ENCODE measurements at regions not wholly inside any gene's neighbourhood (a gene's known extent, or its start where the extent isn't known, plus 50 kb on each side); places are given as distances from the start of the nearest gene placed in this dataset.

GRCh38 chr14:62179367-62180018 lies 417.3 kb downstream of the SNAPC1 start:
- no peak overlapping the region for H3K4me3 ChIP-seq (ENCODE audit: low read depth in 1 of 2, low read length in 2 of 2)
- no peaks in the 10 kb centered on the region for H3K27me3 ChIP-seq (ENCODE audit: control insufficient read depth in 1 of 2, insufficient read depth in 2 of 2, low read length in 2 of 2)
- H3K36me3 ChIP-seq (ENCODE audit: control insufficient read depth in 2 of 2, insufficient read depth in 2 of 2, low read length in 1 of 2), result no peaks in the 10 kb centered on the region
- WGBS, 2 donors, result 37 to 47% methylated on average over 5 of the region's 5 CpGs
- no peak overlapping the region for H3K27ac ChIP-seq (ENCODE audit: low read depth in 2 of 2, low read length in 1 of 2)
- H3K9me3 ChIP-seq (ENCODE audit: control insufficient read depth in 2 of 2, insufficient read depth in 1 of 2, low read depth in 1 of 2, low read length in 1 of 2), result peaks cover 0 to 2% of the 10 kb centered on the region in 2 donors
- no peaks in the 10 kb centered on the region for H3K4me1 ChIP-seq (ENCODE audit: control insufficient read depth in 2 of 2, insufficient read depth in 2 of 2, low read length in 1 of 2)

- Histone ChIP-seq H3K27ac (ENCODE audit: low read depth in 2 of 2, low read length in 1 of 2) (no peak overlapping the region), H3K4me3 (ENCODE audit: low read depth in 1 of 2, low read length in 2 of 2) (no peak overlapping the region), H3K4me1 (ENCODE audit: control insufficient read depth in 2 of 2, insufficient read depth in 2 of 2, low read length in 1 of 2) (no peaks in the 10 kb centered on the region), H3K27me3 (ENCODE audit: control insufficient read depth in 1 of 2, insufficient read depth in 2 of 2, low read length in 2 of 2) (no peaks in the 10 kb centered on the region), H3K36me3 (ENCODE audit: control insufficient read depth in 2 of 2, insufficient read depth in 2 of 2, low read length in 1 of 2) (no peaks in the 10 kb centered on the region), H3K9me3 (ENCODE audit: control insufficient read depth in 2 of 2, insufficient read depth in 1 of 2, low read depth in 1 of 2, low read length in 1 of 2) (no peaks in the 10 kb centered on the region)
- 85 to 88% methylated on average over 3 of the region's 3 CpGs for WGBS, 2 donors
Observed at GRCh38 chr14:62181591-62181990, 419.4 kb downstream of the SNAPC1 start.

GRCh38 chr14:62185078-62185477 lies 422.9 kb downstream of the SNAPC1 start:
- Histone ChIP-seq H3K27ac (ENCODE audit: low read depth in 2 of 2, low read length in 1 of 2) (no peak overlapping the region), H3K27me3 (ENCODE audit: control insufficient read depth in 1 of 2, insufficient read depth in 2 of 2, low read length in 2 of 2) (no peaks in the 10 kb centered on the region), H3K4me1 (ENCODE audit: control insufficient read depth in 2 of 2, insufficient read depth in 2 of 2, low read length in 1 of 2) (no peaks in the 10 kb centered on the region), H3K9me3 (ENCODE audit: control insufficient read depth in 2 of 2, insufficient read depth in 1 of 2, low read depth in 1 of 2, low read length in 1 of 2) (no peaks in the 10 kb centered on the region), H3K4me3 (ENCODE audit: low read depth in 1 of 2, low read length in 2 of 2) (no peak overlapping the region), H3K36me3 (ENCODE audit: control insufficient read depth in 2 of 2, insufficient read depth in 2 of 2, low read length in 1 of 2) (no peaks in the 10 kb centered on the region)
- WGBS, 2 donors, result 38 to 57% methylated on average over 1 of the region's 1 CpG

DNA sequence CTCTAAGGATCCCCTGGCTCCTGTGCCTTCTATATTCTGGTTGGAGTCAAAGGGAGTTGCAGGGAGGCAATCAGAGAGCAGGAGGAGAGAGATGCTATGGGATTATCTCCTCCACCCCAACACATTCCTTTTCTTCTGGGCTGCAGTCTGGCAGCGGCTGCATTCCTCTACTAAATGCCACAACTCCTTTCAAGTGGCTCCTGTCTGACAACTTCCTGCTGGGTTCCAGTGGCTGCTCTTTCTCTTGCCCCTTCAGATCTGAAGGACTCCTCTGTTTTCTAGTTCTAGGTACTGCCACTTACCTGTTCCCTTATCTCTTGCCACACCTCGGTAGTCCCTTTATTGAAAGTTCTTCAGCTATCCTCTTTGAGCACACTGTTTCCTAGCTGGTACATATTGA lies 425.0 kb downstream of the SNAPC1 start:
- Histone ChIP-seq H3K27ac (ENCODE audit: low read depth in 2 of 2, low read length in 1 of 2) (no peak overlapping the region), H3K36me3 (ENCODE audit: control insufficient read depth in 2 of 2, insufficient read depth in 2 of 2, low read length in 1 of 2) (no peaks in the 10 kb centered on the region)
- 72 to 80% methylated on average over 2 of the region's 2 CpGs for WGBS, 2 donors

GRCh38 chr14:62189698-62190097 lies 427.5 kb downstream of the SNAPC1 start:
- Histone ChIP-seq H3K36me3 (ENCODE audit: control insufficient read depth in 2 of 2, insufficient read depth in 2 of 2, low read length in 1 of 2) (no peaks in the 10 kb centered on the region), H3K27ac (ENCODE audit: low read depth in 2 of 2, low read length in 1 of 2) (no peak overlapping the region), H3K4me1 (ENCODE audit: control insufficient read depth in 2 of 2, insufficient read depth in 2 of 2, low read length in 1 of 2) (no peaks in the 10 kb centered on the region), H3K27me3 (ENCODE audit: control insufficient read depth in 1 of 2, insufficient read depth in 2 of 2, low read length in 2 of 2) (no peaks in the 10 kb centered on the region), H3K9me3 (ENCODE audit: control insufficient read depth in 2 of 2, insufficient read depth in 1 of 2, low read depth in 1 of 2, low read length in 1 of 2) (no peaks in the 10 kb centered on the region), H3K4me3 (ENCODE audit: low read depth in 1 of 2, low read length in 2 of 2) (no peak overlapping the region)
- WGBS, 2 donors, result 0 to 4% methylated on average over 1 of the region's 1 CpG

More for the DNA sequence above, 425.0 kb downstream of the SNAPC1 start:
- Histone ChIP-seq H3K9me3 (ENCODE audit: control insufficient read depth in 2 of 2, insufficient read depth in 1 of 2, low read depth in 1 of 2, low read length in 1 of 2) (no peaks in the 10 kb centered on the region), H3K4me1 (ENCODE audit: control insufficient read depth in 2 of 2, insufficient read depth in 2 of 2, low read length in 1 of 2) (no peaks in the 10 kb centered on the region), H3K4me3 (ENCODE audit: low read depth in 1 of 2, low read length in 2 of 2) (no peak overlapping the region), H3K27me3 (ENCODE audit: control insufficient read depth in 1 of 2, insufficient read depth in 2 of 2, low read length in 2 of 2) (no peaks in the 10 kb centered on the region)

GRCh38 chr14:62206456-62206855 lies 444.2 kb downstream of the SNAPC1 start:
- WGBS, 2 donors, result 62 to 65% methylated on average over 3 of the region's 3 CpGs
- no peak overlapping the region for H3K4me3 ChIP-seq (ENCODE audit: low read depth in 1 of 2, low read length in 2 of 2)

DNA sequence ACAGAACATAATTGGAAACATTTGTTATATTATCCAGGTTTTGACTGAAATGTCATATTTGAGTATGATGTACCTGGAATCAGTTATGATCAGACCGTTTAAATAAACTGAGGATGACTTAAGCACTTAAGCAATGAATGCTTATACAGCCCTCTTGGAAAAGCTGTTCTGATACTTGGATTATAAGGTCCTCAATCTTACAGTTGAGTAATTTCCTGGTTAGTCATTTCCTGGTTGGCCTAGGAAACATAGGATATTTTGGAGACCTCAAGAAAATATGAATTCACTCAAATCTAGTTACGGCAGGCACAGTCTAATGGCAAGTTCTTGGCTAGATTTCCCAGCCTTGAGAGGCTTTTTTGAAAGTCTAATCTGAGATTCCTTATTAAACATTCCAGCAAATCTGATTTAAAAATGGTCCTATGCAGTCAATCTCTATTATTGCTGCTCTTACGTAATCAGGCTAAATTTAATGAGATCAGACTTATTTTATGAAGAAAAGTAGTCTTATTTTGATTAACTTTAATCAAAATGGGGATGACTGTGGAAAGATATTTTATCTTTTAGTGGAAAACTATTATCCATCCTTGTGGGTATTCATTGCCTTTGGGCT lies 447.2 kb downstream of the SNAPC1 start:
- H3K4me1 ChIP-seq (ENCODE audit: control insufficient read depth in 2 of 2, insufficient read depth in 2 of 2, low read length in 1 of 2), result no peaks in the 10 kb centered on the region
- H3K9me3 ChIP-seq (ENCODE audit: control insufficient read depth in 2 of 2, insufficient read depth in 1 of 2, low read depth in 1 of 2, low read length in 1 of 2), result peaks cover 0 to 5% of the 10 kb centered on the region in 2 donors
- WGBS, 2 donors, result 59 to 65% methylated on average over 3 of the region's 3 CpGs
- H3K27me3 ChIP-seq (ENCODE audit: control insufficient read depth in 1 of 2, insufficient read depth in 2 of 2, low read length in 2 of 2), result no peaks in the 10 kb centered on the region
- H3K27ac ChIP-seq (ENCODE audit: low read depth in 2 of 2, low read length in 1 of 2), result no peak overlapping the region
- no peaks in the 10 kb centered on the region for H3K36me3 ChIP-seq (ENCODE audit: control insufficient read depth in 2 of 2, insufficient read depth in 2 of 2, low read length in 1 of 2)
- H3K4me3 ChIP-seq (ENCODE audit: low read depth in 1 of 2, low read length in 2 of 2), result no peak overlapping the region

More at GRCh38 chr14:62206456-62206855, 444.2 kb downstream of the SNAPC1 start:
- Histone ChIP-seq H3K4me1 (ENCODE audit: control insufficient read depth in 2 of 2, insufficient read depth in 2 of 2, low read length in 1 of 2) (no peaks in the 10 kb centered on the region), H3K36me3 (ENCODE audit: control insufficient read depth in 2 of 2, insufficient read depth in 2 of 2, low read length in 1 of 2) (no peaks in the 10 kb centered on the region), H3K27me3 (ENCODE audit: control insufficient read depth in 1 of 2, insufficient read depth in 2 of 2, low read length in 2 of 2) (no peaks in the 10 kb centered on the region), H3K9me3 (ENCODE audit: control insufficient read depth in 2 of 2, insufficient read depth in 1 of 2, low read depth in 1 of 2, low read length in 1 of 2) (peaks cover 0 to 5% of the 10 kb centered on the region in 2 donors), H3K27ac (ENCODE audit: low read depth in 2 of 2, low read length in 1 of 2) (no peak overlapping the region)

DNA sequence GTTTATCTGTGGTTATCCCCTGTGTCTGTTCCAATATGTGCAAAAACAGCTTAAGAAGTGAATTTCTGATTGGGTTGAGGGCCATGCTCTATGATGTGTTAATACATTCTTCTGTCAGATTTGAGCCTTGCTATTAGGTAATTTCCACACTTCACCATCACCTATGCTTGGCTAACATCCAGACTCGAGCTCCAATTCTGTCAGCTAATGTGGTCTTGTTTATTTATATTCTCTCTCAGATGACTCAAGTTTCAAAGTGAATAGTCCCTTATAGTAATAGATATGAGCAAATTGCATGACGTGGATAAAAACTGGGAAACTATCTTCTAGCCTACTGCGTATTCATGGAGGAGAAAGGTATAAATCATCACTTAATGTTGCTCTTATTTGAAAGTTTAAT lies 451.3 kb downstream of the SNAPC1 start:
- Histone ChIP-seq H3K27ac (ENCODE audit: low read depth in 2 of 2, low read length in 1 of 2) (no peak overlapping the region), H3K36me3 (ENCODE audit: control insufficient read depth in 2 of 2, insufficient read depth in 2 of 2, low read length in 1 of 2) (no peaks in the 10 kb centered on the region), H3K4me3 (ENCODE audit: low read depth in 1 of 2, low read length in 2 of 2) (no peak overlapping the region), H3K27me3 (ENCODE audit: control insufficient read depth in 1 of 2, insufficient read depth in 2 of 2, low read length in 2 of 2) (no peaks in the 10 kb centered on the region), H3K4me1 (ENCODE audit: control insufficient read depth in 2 of 2, insufficient read depth in 2 of 2, low read length in 1 of 2) (no peaks in the 10 kb centered on the region), H3K9me3 (ENCODE audit: control insufficient read depth in 2 of 2, insufficient read depth in 1 of 2, low read depth in 1 of 2, low read length in 1 of 2) (peaks cover 0 to 2% of the 10 kb centered on the region in 2 donors)
- WGBS, 2 donors, result 42% methylated on average over 3 of the region's 3 CpGs

DNA sequence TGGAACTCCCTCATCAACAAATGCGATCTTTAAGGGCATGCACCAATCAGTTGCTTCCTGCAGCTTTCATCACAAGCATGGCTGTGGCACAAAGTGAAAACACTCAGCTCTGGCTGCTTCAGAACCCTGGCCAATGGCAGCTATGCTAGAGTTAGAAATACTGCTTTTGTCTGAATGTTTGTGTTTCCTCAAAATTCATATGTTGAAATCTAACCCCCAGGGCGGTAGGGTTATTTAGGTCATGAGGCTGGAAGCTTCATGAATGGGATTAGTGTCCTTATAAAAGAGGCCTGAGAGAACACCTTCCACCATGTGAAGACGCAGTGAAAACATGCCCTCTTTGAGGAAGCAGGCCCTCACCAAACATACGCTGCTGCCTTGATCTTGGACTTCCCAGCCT lies 453.9 kb downstream of the SNAPC1 start:
- 79 to 82% methylated on average over 4 of the region's 4 CpGs for WGBS, 2 donors
- no peak overlapping the region for H3K4me3 ChIP-seq (ENCODE audit: low read depth in 1 of 2, low read length in 2 of 2)
- H3K36me3 ChIP-seq (ENCODE audit: control insufficient read depth in 2 of 2, insufficient read depth in 2 of 2, low read length in 1 of 2), result no peaks in the 10 kb centered on the region
- H3K27me3 ChIP-seq (ENCODE audit: control insufficient read depth in 1 of 2, insufficient read depth in 2 of 2, low read length in 2 of 2), result no peaks in the 10 kb centered on the region
- H3K9me3 ChIP-seq (ENCODE audit: control insufficient read depth in 2 of 2, insufficient read depth in 1 of 2, low read depth in 1 of 2, low read length in 1 of 2), result peaks cover 0 to 2% of the 10 kb centered on the region in 2 donors
- H3K4me1 ChIP-seq (ENCODE audit: control insufficient read depth in 2 of 2, insufficient read depth in 2 of 2, low read length in 1 of 2), result no peaks in the 10 kb centered on the region
- no peak overlapping the region for H3K27ac ChIP-seq (ENCODE audit: low read depth in 2 of 2, low read length in 1 of 2)

- peaks cover 0 to 7% of the 10 kb centered on the region in 2 donors for H3K9me3 ChIP-seq (ENCODE audit: control insufficient read depth in 2 of 2, insufficient read depth in 1 of 2, low read depth in 1 of 2, low read length in 1 of 2)
- H3K4me1 ChIP-seq (ENCODE audit: control insufficient read depth in 2 of 2, insufficient read depth in 2 of 2, low read length in 1 of 2), result no peaks in the 10 kb centered on the region
- no peak overlapping the region for H3K27ac ChIP-seq (ENCODE audit: low read depth in 2 of 2, low read length in 1 of 2)
- 45 to 47% methylated on average over 3 of the region's 3 CpGs for WGBS, 2 donors
- no peaks in the 10 kb centered on the region for H3K27me3 ChIP-seq (ENCODE audit: control insufficient read depth in 1 of 2, insufficient read depth in 2 of 2, low read length in 2 of 2)
- H3K4me3 ChIP-seq (ENCODE audit: low read depth in 1 of 2, low read length in 2 of 2), result no peak overlapping the region
- no peaks in the 10 kb centered on the region for H3K36me3 ChIP-seq (ENCODE audit: control insufficient read depth in 2 of 2, insufficient read depth in 2 of 2, low read length in 1 of 2)
Observed at GRCh38 chr14:62234849-62235248, 472.6 kb downstream of the SNAPC1 start.
